GM12878 (cell line): ENCODE measurements at regions not wholly inside any gene's neighbourhood (a gene's known extent, or its start where the extent isn't known, plus 50 kb on each side); places are given as distances from the start of the nearest gene placed in this dataset.

Source experiments
- E4F1 ChIP-seq: fragments of 450-650 bp; IDR thresholded peaks from 2 replicates; pipeline ENCODE4 v1.6.1; 2018; ENCODE audit warnings: borderline replicate concordance, mild to moderate bottlenecking; ENCODE audit not compliant: partially characterized antibody
- NFIC ChIP-seq: IDR thresholded peaks from 2 replicates; pipeline ENCODE4 v1.6.1; 2012; ENCODE audit warnings: low read depth, mild to moderate bottlenecking, inconsistent platforms, low read length, moderate library complexity
- POLR2AphosphoS2 ChIP-seq: IDR thresholded peaks from 2 replicates; pipeline ENCODE4 v1.6.1; 2011; ENCODE audit warnings: low read depth, mild to moderate bottlenecking, low read length, improper control_type of control experiment, moderate library complexity
- RELA ChIP-seq: fragments of 450-650 bp; IDR thresholded peaks from 2 replicates; pipeline ENCODE4 v1.8.0; 2014; ENCODE audit warnings: borderline replicate concordance; ENCODE audit not compliant: partially characterized antibody
- SUPT20H ChIP-seq: IDR thresholded peaks from 2 replicates; pipeline ENCODE4 v1.6.1; 2011; ENCODE audit warnings: low read depth, mild to moderate bottlenecking, low read length, moderate library complexity, borderline replicate concordance; ENCODE audit not compliant: control insufficient read depth
- TBL1XR1 ChIP-seq: IDR thresholded peaks from 2 replicates; pipeline ENCODE4 v1.6.1; 2012; ENCODE audit warnings: low read depth, low read length, improper control_type of control experiment
- TF ChIP-seq, protein P1 (sequence below): fragments of 450-650 bp; formaldehyde crosslinking; IDR thresholded peaks from 2 replicates; pipeline ENCODE4 v1.4.0; 2020; ENCODE audit warnings: mild to moderate bottlenecking, moderate library complexity

GRCh38 chr18:67143028-67143427, 373.5 kb downstream of the DSEL start (continued):
- no peak for TF ChIP-seq SUPT20H
- TF ChIP-seq TBL1XR1: no peak
- TF ChIP-seq E4F1: no peak
- no peak for TF ChIP-seq POLR2AphosphoS2
- TF ChIP-seq NFIC: no peak
- TF ChIP-seq, protein P1, sequence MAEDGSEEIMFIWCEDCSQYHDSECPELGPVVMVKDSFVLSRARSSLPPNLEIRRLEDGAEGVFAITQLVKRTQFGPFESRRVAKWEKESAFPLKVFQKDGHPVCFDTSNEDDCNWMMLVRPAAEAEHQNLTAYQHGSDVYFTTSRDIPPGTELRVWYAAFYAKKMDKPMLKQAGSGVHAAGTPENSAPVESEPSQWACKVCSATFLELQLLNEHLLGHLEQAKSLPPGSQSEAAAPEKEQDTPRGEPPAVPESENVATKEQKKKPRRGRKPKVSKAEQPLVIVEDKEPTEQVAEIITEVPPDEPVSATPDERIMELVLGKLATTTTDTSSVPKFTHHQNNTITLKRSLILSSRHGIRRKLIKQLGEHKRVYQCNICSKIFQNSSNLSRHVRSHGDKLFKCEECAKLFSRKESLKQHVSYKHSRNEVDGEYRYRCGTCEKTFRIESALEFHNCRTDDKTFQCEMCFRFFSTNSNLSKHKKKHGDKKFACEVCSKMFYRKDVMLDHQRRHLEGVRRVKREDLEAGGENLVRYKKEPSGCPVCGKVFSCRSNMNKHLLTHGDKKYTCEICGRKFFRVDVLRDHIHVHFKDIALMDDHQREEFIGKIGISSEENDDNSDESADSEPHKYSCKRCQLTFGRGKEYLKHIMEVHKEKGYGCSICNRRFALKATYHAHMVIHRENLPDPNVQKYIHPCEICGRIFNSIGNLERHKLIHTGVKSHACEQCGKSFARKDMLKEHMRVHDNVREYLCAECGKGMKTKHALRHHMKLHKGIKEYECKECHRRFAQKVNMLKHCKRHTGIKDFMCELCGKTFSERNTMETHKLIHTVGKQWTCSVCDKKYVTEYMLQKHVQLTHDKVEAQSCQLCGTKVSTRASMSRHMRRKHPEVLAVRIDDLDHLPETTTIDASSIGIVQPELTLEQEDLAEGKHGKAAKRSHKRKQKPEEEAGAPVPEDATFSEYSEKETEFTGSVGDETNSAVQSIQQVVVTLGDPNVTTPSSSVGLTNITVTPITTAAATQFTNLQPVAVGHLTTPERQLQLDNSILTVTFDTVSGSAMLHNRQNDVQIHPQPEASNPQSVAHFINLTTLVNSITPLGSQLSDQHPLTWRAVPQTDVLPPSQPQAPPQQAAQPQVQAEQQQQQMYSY (CRISPR knock-in tag): no peak
- no peak for TF ChIP-seq RELA
- TF ChIP-seq, all 136 proteins: peak for 0
